IMR-90 (cell line): ENCODE measurements at regions not wholly inside any gene's neighbourhood (a gene's known extent, or its start where the extent isn't known, plus 50 kb on each side); places are given as distances from the start of the nearest gene placed in this dataset.

Experiments used
- CEBPB ChIP-seq: IDR thresholded peaks from 2 replicates; pipeline ENCODE4 v1.6.1; 2012; ENCODE audit warnings: low read depth, low read length, improper control_type of control experiment
- CHD1 ChIP-seq: IDR thresholded peaks from 2 replicates; pipeline ENCODE4 v1.6.1; 2012; ENCODE audit warnings: low read depth, low read length, improper control_type of control experiment
- MAFK ChIP-seq: IDR thresholded peaks from 2 replicates; pipeline ENCODE4 v1.6.1; 2012; ENCODE audit warnings: low read depth, low read length, improper control_type of control experiment
- MAZ ChIP-seq: IDR thresholded peaks from 2 replicates; pipeline ENCODE4 v1.6.1; 2012; ENCODE audit warnings: low read depth, mild to moderate bottlenecking, low read length, improper control_type of control experiment, moderate library complexity, borderline replicate concordance
- MXI1 ChIP-seq: IDR thresholded peaks from 2 replicates; pipeline ENCODE4 v1.6.1; 2012; ENCODE audit warnings: low read depth, mild to moderate bottlenecking, low read length, moderate library complexity, borderline replicate concordance
- NFE2L2 ChIP-seq: fragments of 150-350 bp; IDR thresholded peaks from 2 replicates; pipeline ENCODE4 v1.6.1; 2016; ENCODE audit warnings: low read depth, mild to moderate bottlenecking, low read length
- POLR2A ChIP-seq: IDR thresholded peaks from 2 replicates; pipeline ENCODE4 v1.6.1; 2012; ENCODE audit warnings: mild to moderate bottlenecking, low read depth, low read length
- RAD21 ChIP-seq: IDR thresholded peaks from 2 replicates; pipeline ENCODE4 v1.6.1; 2012; ENCODE audit warnings: low read length, improper control_type of control experiment
- RCOR1 ChIP-seq: IDR thresholded peaks from 2 replicates; pipeline ENCODE4 v1.6.1; 2012; ENCODE audit warnings: mild to moderate bottlenecking, low read length, improper control_type of control experiment; ENCODE audit not compliant: insufficient replicate concordance
- RFX5 ChIP-seq: IDR thresholded peaks from 2 replicates; pipeline ENCODE4 v1.8.0; 2012; ENCODE audit warnings: low read depth, mild to moderate bottlenecking, low read length, moderate library complexity
- TF ChIP-seq, protein P1 (sequence below): fragments of 150-350 bp; IDR thresholded peaks from 2 replicates; pipeline ENCODE4 v1.6.1; 2017; ENCODE audit warnings: mild to moderate bottlenecking, antibody characterized with exemption, low read length, low read depth
- TF ChIP-seq, protein P2 (sequence below): conservative IDR thresholded peaks from 2 replicates; pipeline ENCODE4 v1.5.1; 2012; ENCODE audit warnings: mild to moderate bottlenecking, low read depth, low read length, improper control_type of control experiment
- TF ChIP-seq, protein P3 (sequence below): fragments of 150-350 bp; IDR thresholded peaks from 2 replicates; pipeline ENCODE4 v1.6.1; 2016; ENCODE audit warnings: low read depth, mild to moderate bottlenecking, low read length, moderate library complexity, borderline replicate concordance

DNA sequence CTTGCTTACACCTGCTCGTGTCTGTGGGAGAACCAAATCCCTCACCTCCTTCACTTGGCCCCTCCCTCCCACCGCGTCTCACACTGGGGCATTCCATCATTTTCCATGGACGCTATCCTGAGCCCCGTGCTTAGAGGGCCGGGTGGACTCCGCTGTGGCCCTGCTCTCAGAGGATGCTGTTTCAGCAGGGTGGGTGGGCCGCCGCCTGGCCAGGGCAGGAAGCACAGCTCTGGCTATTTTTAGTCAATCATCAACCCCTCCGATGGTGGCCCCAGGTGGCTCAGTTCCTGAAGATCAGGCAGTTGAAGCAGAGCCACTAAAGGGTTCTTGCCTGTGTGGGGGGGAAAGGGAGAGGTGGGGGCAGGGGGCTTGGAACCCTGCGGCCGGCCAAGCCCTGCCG, 230.3 kb downstream of the ENGASE start:
- TF ChIP-seq, protein P1, sequence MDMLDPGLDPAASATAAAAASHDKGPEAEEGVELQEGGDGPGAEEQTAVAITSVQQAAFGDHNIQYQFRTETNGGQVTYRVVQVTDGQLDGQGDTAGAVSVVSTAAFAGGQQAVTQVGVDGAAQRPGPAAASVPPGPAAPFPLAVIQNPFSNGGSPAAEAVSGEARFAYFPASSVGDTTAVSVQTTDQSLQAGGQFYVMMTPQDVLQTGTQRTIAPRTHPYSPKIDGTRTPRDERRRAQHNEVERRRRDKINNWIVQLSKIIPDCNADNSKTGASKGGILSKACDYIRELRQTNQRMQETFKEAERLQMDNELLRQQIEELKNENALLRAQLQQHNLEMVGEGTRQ = no peak
- no peak for TF ChIP-seq CHD1
- TF ChIP-seq, protein P2, sequence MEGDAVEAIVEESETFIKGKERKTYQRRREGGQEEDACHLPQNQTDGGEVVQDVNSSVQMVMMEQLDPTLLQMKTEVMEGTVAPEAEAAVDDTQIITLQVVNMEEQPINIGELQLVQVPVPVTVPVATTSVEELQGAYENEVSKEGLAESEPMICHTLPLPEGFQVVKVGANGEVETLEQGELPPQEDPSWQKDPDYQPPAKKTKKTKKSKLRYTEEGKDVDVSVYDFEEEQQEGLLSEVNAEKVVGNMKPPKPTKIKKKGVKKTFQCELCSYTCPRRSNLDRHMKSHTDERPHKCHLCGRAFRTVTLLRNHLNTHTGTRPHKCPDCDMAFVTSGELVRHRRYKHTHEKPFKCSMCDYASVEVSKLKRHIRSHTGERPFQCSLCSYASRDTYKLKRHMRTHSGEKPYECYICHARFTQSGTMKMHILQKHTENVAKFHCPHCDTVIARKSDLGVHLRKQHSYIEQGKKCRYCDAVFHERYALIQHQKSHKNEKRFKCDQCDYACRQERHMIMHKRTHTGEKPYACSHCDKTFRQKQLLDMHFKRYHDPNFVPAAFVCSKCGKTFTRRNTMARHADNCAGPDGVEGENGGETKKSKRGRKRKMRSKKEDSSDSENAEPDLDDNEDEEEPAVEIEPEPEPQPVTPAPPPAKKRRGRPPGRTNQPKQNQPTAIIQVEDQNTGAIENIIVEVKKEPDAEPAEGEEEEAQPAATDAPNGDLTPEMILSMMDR = no peak
- TF ChIP-seq MXI1 = no peak
- no peak for TF ChIP-seq RAD21
- no peak for TF ChIP-seq CEBPB
- TF ChIP-seq, protein P3, sequence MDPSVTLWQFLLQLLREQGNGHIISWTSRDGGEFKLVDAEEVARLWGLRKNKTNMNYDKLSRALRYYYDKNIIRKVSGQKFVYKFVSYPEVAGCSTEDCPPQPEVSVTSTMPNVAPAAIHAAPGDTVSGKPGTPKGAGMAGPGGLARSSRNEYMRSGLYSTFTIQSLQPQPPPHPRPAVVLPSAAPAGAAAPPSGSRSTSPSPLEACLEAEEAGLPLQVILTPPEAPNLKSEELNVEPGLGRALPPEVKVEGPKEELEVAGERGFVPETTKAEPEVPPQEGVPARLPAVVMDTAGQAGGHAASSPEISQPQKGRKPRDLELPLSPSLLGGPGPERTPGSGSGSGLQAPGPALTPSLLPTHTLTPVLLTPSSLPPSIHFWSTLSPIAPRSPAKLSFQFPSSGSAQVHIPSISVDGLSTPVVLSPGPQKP = no peak
- TF ChIP-seq POLR2A = no peak
- no peak for TF ChIP-seq MAZ
- no peak for TF ChIP-seq MAFK
- no peak for TF ChIP-seq NFE2L2
- TF ChIP-seq RCOR1 = no peak
- TF ChIP-seq RFX5 = no peak
